Keratinocyte (primary cell): ENCODE measurements at regions not wholly inside any gene's neighbourhood (a gene's known extent, or its start where the extent isn't known, plus 50 kb on each side); places are given as distances from the start of the nearest gene placed in this dataset.

Source experiments
- DNase-seq: peaks from one replicate; pipeline ENCODE4 v3.0.0-alpha.2; 2011; ENCODE audit warnings: low read depth, missing footprints, low spot score
- FAIRE-seq: peaks from 2 replicates; lab custom pipeline; 2011; peaks lifted over from hg19 to GRCh38; lab: Jason Lieb, UNC
- H2AFZ ChIP-seq: 2 replicates; pipeline ENCODE4 v1.6.0; 2012; ENCODE audit warnings: low read length, control low read depth, inconsistent platforms; ENCODE audit not compliant: control insufficient read depth
- H3K27ac ChIP-seq: 2 replicates; pipeline ENCODE4 v1.5.1; 2011; ENCODE audit warnings: low read length; ENCODE audit not compliant: control insufficient read depth, insufficient read depth
- H3K27me3 ChIP-seq: 3 replicates; pipeline ENCODE4 v1.6.0; 2011; ENCODE audit warnings: low read length; ENCODE audit not compliant: control insufficient read depth, insufficient read depth; ENCODE audit errors: extremely low read depth
- H3K36me3 ChIP-seq, 2 experiments: 2 replicates in 1 of 2; 3 replicates in 1 of 2; pipeline ENCODE4 v1.5.1; 2011; ENCODE audit warnings: low read length in 2 of 2, mild to moderate bottlenecking in 1 of 2; ENCODE audit not compliant: control insufficient read depth in 2 of 2, insufficient read depth in 2 of 2; ENCODE audit errors: extremely low read depth in 1 of 2
- H3K4me1 ChIP-seq: 3 replicates; pipeline ENCODE4 v1.5.1; 2011; ENCODE audit warnings: low read length; ENCODE audit not compliant: control insufficient read depth, insufficient read depth; ENCODE audit errors: extremely low read depth
- H3K4me2 ChIP-seq: 3 replicates; pipeline ENCODE4 v1.6.0; 2011; ENCODE audit warnings: low read depth, low read length; ENCODE audit not compliant: control insufficient read depth, insufficient read depth; ENCODE audit errors: extremely low read depth
- H3K4me3 ChIP-seq, 3 experiments: fragments of 200-600 bp in 1 of 3; sonication (generic) in 1 of 3; 2 replicates in 2 of 3; 3 replicates in 1 of 3; pipeline ENCODE4 v1.5.1; 2011 to 2016; ENCODE audit warnings: low read length in 3 of 3, mild to moderate bottlenecking in 3 of 3, control low read depth in 2 of 3, inconsistent platforms in 1 of 3, low read depth in 1 of 3, mixed read lengths in 1 of 3, mixed run types in 1 of 3, moderate library complexity in 1 of 3; ENCODE audit not compliant: control insufficient read depth in 2 of 3, insufficient read depth in 2 of 3; ENCODE audit errors: extremely low read depth in 1 of 3
- H3K79me2 ChIP-seq: 2 replicates; pipeline ENCODE4 v1.6.0; 2012; ENCODE audit warnings: low read length; ENCODE audit not compliant: control insufficient read depth, insufficient read depth
- H3K9ac ChIP-seq: 3 replicates; pipeline ENCODE4 v1.6.0; 2011; ENCODE audit warnings: low read length; ENCODE audit not compliant: control insufficient read depth, insufficient read depth; ENCODE audit errors: extremely low read depth
- H3K9me1 ChIP-seq: 3 replicates; pipeline ENCODE4 v1.6.0; 2011; ENCODE audit warnings: low read length; ENCODE audit not compliant: control insufficient read depth, insufficient read depth; ENCODE audit errors: extremely low read depth
- H3K9me3 ChIP-seq: 2 replicates; pipeline ENCODE4 v1.5.1; 2012; ENCODE audit warnings: low read depth, low read length; ENCODE audit not compliant: control insufficient read depth
- H4K20me1 ChIP-seq: 3 replicates; pipeline ENCODE4 v1.6.0; 2011; ENCODE audit warnings: low read length; ENCODE audit not compliant: control insufficient read depth, insufficient read depth; ENCODE audit errors: extremely low read depth
- EZH2 ChIP-seq: IDR thresholded peaks from one replicate; pipeline ENCODE4 v1.6.1; 2012; ENCODE audit warnings: inconsistent platforms, mild to moderate bottlenecking, low read length, moderate library complexity
- dilution Hi-C: fragments of 300-500 bp; cut with MboI; formaldehyde crosslinking; loops from one replicate; pipeline ENCODE4 v1.7.0; 2020; ENCODE audit warnings: low sequenced_read_pairs; ENCODE audit not compliant: extremely low pct_ligation_motif_present
- TF ChIP-seq, protein P1 (sequence below), 3 experiments: IDR thresholded peaks in 1 of 3; conservative IDR thresholded peaks in 1 of 3; optimal IDR thresholded peaks in 1 of 3; 2 replicates in 2 of 3; 3 replicates in 1 of 3; pipeline versions ENCODE3 to v1.5.1; 2011; ENCODE audit warnings: low read length in 3 of 3, mild to moderate bottlenecking in 3 of 3, moderate library complexity in 2 of 3, control low read depth in 1 of 3, inconsistent platforms in 1 of 3; ENCODE audit not compliant: insufficient read depth in 2 of 3; ENCODE audit errors: extremely low read depth in 1 of 3

DNA sequence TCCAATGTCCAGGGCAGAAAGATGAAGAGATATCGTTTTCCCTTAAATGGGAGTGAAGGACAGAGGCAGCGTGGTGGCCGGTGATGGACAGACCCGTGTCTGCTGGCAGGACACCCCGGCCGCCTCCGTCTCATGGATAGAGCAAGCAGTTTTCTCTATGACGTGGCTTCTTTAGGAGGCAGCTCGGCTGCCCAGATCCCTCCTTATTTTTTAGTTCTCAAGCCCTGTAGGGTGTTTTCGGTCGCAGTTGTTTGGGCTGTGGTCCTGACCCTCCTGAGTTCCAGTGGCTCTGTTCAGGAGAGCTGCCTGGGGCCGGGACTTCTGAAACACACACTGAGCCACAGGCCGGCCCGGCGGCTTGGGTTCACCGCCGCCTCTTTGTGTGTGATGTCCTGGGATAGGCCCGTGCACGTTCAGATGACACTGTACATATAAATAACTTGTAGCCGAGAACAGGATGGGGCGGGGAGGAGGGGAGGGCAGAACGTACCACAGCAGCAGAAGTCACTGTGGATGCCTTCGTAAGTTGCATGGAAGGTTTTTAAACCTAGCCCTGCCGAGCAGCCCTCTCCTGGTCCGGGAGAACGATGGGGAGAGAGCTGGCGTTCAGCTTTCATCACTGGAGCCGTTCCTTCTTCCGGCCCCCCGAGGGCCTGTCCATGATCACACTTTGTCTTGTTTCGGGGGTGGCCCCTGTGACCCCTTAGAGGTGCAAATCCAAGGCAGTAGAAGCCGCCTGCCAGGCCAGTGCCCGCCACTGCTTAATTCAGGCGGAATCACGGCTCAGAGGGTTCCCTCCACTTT is 65.2 kb downstream of the SIK1 start:
- H3K4me3 ChIP-seq: peak overlapping the region; percentile 26 to 50 (median 29)
- peaks cover 3% of the 10 kb centered on the region for H3K27me3 ChIP-seq
- DNase-seq: peak; percentile 66
- no peaks in the 10 kb centered on the region for H3K9me3 ChIP-seq
- peak; percentile 87 for FAIRE-seq
- no peaks in the 10 kb centered on the region for H3K79me2 ChIP-seq
- H3K27ac ChIP-seq: peak overlapping the region; percentile 90
- peaks cover 21% of the 10 kb centered on the region for H3K4me1 ChIP-seq
- dilution Hi-C loops: no loop called here
- H3K4me2 ChIP-seq: peak overlapping the region; percentile 82
- no peaks in the 10 kb centered on the region for H3K36me3 ChIP-seq
- no peaks in the 10 kb centered on the region for H3K9me1 ChIP-seq
- peak overlapping the region; percentile 81 for H3K9ac ChIP-seq
- peak overlapping the region; percentile 81 for H2AFZ ChIP-seq
- TF ChIP-seq EZH2: no peak
- H4K20me1 ChIP-seq: no peaks in the 10 kb centered on the region

DNA sequence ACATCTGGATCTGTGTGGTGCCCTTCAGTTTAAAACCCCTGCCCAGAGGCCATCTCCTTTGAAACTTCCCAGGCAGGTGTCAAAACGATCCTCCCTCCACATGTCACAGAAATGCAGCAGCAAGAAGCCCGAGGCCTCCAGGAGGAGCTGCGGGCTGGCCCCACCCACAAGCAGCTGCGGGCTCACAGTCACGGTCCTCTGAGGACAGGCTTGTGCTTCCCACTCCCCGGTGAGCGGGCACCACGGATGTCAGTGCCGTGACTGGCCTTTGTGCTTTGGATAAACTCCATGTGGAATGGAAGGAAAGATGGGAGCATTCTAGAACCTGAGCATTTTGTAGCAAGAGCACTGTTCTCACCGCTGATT is 65.8 kb downstream of the SIK1 start:
- Histone ChIP-seq H3K36me3 (no peaks in the 10 kb centered on the region), H4K20me1 (no peaks in the 10 kb centered on the region), H3K4me3 (peak overlapping the region in 2 of 3 experiments; percentile 29 to 41), H3K79me2 (no peaks in the 10 kb centered on the region), H3K4me2 (peak overlapping the region; percentile 82), H3K9me1 (no peaks in the 10 kb centered on the region), H2AFZ (peak overlapping the region; percentile 38), H3K4me1 (peaks cover 21% of the 10 kb centered on the region), H3K9me3 (no peaks in the 10 kb centered on the region), H3K27ac (peak overlapping the region; percentile 90), H3K27me3 (peaks cover 3% of the 10 kb centered on the region), H3K9ac (peak overlapping the region; percentile 81)
- dilution Hi-C loops: no loop called here
- TF ChIP-seq, protein P1, sequence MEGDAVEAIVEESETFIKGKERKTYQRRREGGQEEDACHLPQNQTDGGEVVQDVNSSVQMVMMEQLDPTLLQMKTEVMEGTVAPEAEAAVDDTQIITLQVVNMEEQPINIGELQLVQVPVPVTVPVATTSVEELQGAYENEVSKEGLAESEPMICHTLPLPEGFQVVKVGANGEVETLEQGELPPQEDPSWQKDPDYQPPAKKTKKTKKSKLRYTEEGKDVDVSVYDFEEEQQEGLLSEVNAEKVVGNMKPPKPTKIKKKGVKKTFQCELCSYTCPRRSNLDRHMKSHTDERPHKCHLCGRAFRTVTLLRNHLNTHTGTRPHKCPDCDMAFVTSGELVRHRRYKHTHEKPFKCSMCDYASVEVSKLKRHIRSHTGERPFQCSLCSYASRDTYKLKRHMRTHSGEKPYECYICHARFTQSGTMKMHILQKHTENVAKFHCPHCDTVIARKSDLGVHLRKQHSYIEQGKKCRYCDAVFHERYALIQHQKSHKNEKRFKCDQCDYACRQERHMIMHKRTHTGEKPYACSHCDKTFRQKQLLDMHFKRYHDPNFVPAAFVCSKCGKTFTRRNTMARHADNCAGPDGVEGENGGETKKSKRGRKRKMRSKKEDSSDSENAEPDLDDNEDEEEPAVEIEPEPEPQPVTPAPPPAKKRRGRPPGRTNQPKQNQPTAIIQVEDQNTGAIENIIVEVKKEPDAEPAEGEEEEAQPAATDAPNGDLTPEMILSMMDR (optimal IDR thresholded peaks at IDR 0.05 in 1 of 3, IDR thresholded peaks at IDR 0.05 in 1 of 3, conservative IDR thresholded peaks at IDR 0.05 in 1 of 3; ENCODE audit: extremely low read depth in 1 of 3, insufficient read depth in 2 of 3, low read length in 3 of 3): peak in 1 of 3 experiments; percentile 7
- TF ChIP-seq EZH2: no peak
- FAIRE-seq (peak; percentile 82), DNase-seq (no peak)
